ENCODE measurements at regions not wholly inside any gene's neighbourhood (a gene's known extent, or its start where the extent isn't known, plus 50 kb on each side); places are given as distances from the start of the nearest gene placed in this dataset.
"Not testable (repeated sequence)": the region's sequence is repeated elsewhere in the genome, so short reads cannot be mapped to it uniquely, and the experiment has no call there.

DNA sequence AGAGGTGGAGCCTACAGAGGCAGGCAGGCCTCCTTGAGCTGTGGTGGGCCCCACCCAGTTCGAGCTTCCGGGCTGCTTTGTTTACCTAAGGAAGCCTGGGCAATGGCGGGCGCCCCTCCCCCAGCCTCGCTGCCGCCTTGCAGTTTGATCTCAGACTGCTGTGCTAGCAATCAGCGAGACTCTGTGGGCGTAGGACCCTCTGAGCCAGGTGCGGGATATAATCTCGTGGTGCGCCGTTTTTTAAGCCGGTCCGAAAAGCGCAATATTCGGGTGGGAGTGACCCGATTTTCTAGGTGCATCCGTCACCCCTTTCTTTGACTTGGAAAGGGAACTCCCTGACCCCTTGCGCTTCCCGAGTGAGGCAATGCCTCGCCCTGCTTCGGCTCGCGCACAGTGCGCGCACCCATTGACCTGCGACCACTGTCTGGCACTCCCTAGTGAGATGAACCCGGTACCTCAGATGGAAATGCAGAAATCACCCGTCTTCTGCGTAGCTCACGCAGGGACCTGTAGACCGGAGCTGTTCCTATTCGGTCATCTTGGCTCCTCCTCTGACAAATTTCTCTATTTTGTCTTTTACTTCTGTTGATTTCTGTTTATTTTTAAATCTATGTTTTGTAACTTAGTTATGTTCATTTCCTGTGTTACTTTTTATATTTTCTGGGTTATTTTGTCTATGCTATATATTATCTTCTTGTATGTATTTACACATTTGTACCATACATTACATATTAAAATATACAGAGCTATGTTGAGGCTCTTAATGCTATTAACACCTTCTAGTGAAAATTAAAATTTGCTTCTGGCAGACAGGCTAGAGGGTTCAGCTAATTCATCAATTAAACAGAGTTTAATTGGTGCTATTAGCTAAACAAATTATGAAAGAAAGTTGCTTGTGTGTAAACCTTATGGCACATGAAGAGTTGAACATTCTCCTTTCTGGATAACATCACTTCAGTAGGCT, 97.3 kb upstream of the CNTNAP2 start (continued):
- TF ChIP-seq LCOR (CRISPR knock-in tag; IDR thresholded peaks at IDR 0.05) (peak; percentile 83), CEBPB (tag; IDR thresholded peaks at IDR 0.05) (peak; percentile 90), FOXP1 (CRISPR knock-in tag; IDR thresholded peaks at IDR 0.05) (peak; percentile 60; the same call in 1 of the 2 replicates), YY1 (IDR thresholded peaks at IDR 0.05; ENCODE audit: borderline replicate concordance in 1 of 3, control insufficient read depth in 1 of 3, extremely low read depth in 1 of 3, insufficient read depth in 3 of 3, insufficient read length in 1 of 3, insufficient replicate concordance in 2 of 3, low read depth in 1 of 3, low read length in 2 of 3) (peak in 2 of 3 experiments; percentile 11 to 37), MTA3 (IDR thresholded peaks at IDR 0.05; ENCODE audit: borderline replicate concordance) (peak; percentile 76; the same call in 1 of the 2 replicates), CC2D1A (IDR thresholded peaks at IDR 0.05) (peak; percentile 44), KDM1A (IDR thresholded peaks at IDR 0.05) (peak in 1 of 2 experiments; percentile 34; a peak in 1 of 4 replicates), JUNB (CRISPR knock-in tag; conservative IDR thresholded peaks at IDR 0.05) (0 out of 2 replicates have a peak, but pooled peaks have one; percentile 6)
- TF ChIP-seq, protein P1, sequence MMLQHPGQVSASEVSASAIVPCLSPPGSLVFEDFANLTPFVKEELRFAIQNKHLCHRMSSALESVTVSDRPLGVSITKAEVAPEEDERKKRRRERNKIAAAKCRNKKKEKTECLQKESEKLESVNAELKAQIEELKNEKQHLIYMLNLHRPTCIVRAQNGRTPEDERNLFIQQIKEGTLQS (IDR thresholded peaks at IDR 0.05) = peak; percentile 75; the same call in 1 of the 2 replicates
- TF ChIP-seq, protein P1 (CRISPR knock-in tag; conservative IDR thresholded peaks at IDR 0.05) = not testable (repeated sequence)
- TF ChIP-seq, protein P2, sequence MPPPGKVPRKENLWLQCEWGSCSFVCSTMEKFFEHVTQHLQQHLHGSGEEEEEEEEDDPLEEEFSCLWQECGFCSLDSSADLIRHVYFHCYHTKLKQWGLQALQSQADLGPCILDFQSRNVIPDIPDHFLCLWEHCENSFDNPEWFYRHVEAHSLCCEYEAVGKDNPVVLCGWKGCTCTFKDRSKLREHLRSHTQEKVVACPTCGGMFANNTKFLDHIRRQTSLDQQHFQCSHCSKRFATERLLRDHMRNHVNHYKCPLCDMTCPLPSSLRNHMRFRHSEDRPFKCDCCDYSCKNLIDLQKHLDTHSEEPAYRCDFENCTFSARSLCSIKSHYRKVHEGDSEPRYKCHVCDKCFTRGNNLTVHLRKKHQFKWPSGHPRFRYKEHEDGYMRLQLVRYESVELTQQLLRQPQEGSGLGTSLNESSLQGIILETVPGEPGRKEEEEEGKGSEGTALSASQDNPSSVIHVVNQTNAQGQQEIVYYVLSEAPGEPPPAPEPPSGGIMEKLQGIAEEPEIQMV (tag; conservative IDR thresholded peaks at IDR 0.05; ENCODE audit: low read depth) = peak; percentile 6; the same call in 1 of the 2 replicates
- TF ChIP-seq, protein P3, sequence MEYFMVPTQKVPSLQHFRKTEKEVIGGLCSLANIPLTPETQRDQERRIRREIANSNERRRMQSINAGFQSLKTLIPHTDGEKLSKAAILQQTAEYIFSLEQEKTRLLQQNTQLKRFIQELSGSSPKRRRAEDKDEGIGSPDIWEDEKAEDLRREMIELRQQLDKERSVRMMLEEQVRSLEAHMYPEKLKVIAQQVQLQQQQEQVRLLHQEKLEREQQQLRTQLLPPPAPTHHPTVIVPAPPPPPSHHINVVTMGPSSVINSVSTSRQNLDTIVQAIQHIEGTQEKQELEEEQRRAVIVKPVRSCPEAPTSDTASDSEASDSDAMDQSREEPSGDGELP (CRISPR knock-in tag; IDR thresholded peaks at IDR 0.05; ENCODE audit: borderline replicate concordance) = peak; percentile 73

Data from K562 (cell line).